ENCODE measurements at regions not wholly inside any gene's neighbourhood (a gene's known extent, or its start where the extent isn't known, plus 50 kb on each side); places are given as distances from the start of the nearest gene placed in this dataset.

GRCh38 chr5:9930156-9930555 is 300.0 kb upstream of the TAS2R1 start:
- TF ChIP-seq MYC (IDR thresholded peaks at IDR 0.05; ENCODE audit: borderline replicate concordance, low read length) (no peak), BHLHE40 (IDR thresholded peaks at IDR 0.05; ENCODE audit: low read depth, low read length) (no peak), RAD21 (conservative IDR thresholded peaks at IDR 0.05 in 1 of 2, IDR thresholded peaks at IDR 0.05 in 1 of 2) (no peak), CTCF (IDR thresholded peaks at IDR 0.05) (no peak), KDM5A (IDR thresholded peaks at IDR 0.05) (no peak), EHF (CRISPR knock-in tag; IDR thresholded peaks at IDR 0.05) (no peak), REST (IDR thresholded peaks at IDR 0.05) (no peak), POLR2A (IDR thresholded peaks at IDR 0.05; ENCODE audit: low read length) (no peak)
